Smooth muscle cell (in vitro differentiated cells): ENCODE measurements at regions not wholly inside any gene's neighbourhood (a gene's known extent, or its start where the extent isn't known, plus 50 kb on each side); places are given as distances from the start of the nearest gene placed in this dataset.

Source experiments
- DNase-seq: peaks from one replicate; lab custom pipeline; 2025; ENCODE audit not compliant: unreplicated experiment; lab: John Stamatoyannopoulos, UW
- H2AFZ ChIP-seq: fragments of 200-600 bp; sonication (generic); 2 replicates; pipeline ENCODE4 v1.6.0; 2016; ENCODE audit warnings: antibody characterized with exemption, low read depth, mild to moderate bottlenecking
- H3F3A ChIP-seq: fragments of 200-600 bp; sonication (generic); 2 replicates; pipeline ENCODE4 v1.6.0; 2017; ENCODE audit warnings: antibody characterized with exemption, low read depth
- H3K27ac ChIP-seq: fragments of 200-600 bp; sonication (generic); 2 replicates; pipeline ENCODE4 v1.5.1; 2016; ENCODE audit warnings: low read depth, mild to moderate bottlenecking
- H3K27me3 ChIP-seq: fragments of 200-600 bp; sonication (generic); 2 replicates; pipeline ENCODE4 v1.6.1; 2016; ENCODE audit warnings: low read depth, mild to moderate bottlenecking
- H3K36me3 ChIP-seq: fragments of 200-600 bp; sonication (generic); 2 replicates; pipeline ENCODE4 v1.5.1; 2016; ENCODE audit warnings: low read depth
- H3K4me1 ChIP-seq: fragments of 200-600 bp; sonication (generic); 2 replicates; pipeline ENCODE4 v1.5.1; 2016; ENCODE audit warnings: low read depth
- H3K4me2 ChIP-seq: fragments of 200-600 bp; sonication (generic); 2 replicates; pipeline ENCODE4 v1.6.0; 2016; ENCODE audit warnings: mild to moderate bottlenecking
- H3K4me3 ChIP-seq: fragments of 200-600 bp; sonication (generic); 2 replicates; pipeline ENCODE4 v1.5.1; 2016; ENCODE audit warnings: mild to moderate bottlenecking
- H3K79me2 ChIP-seq: fragments of 200-600 bp; sonication (generic); 2 replicates; pipeline ENCODE4 v1.6.0; 2016; ENCODE audit warnings: low read depth, mild to moderate bottlenecking
- H3K9ac ChIP-seq: fragments of 200-600 bp; sonication (generic); 2 replicates; pipeline ENCODE4 v1.6.0; 2016; ENCODE audit warnings: low read depth
- H3K9me3 ChIP-seq: fragments of 200-600 bp; sonication (generic); replicated peaks from 2 replicates; pipeline ENCODE4 v1.5.1; 2016; ENCODE audit warnings: low read depth
- H4K20me1 ChIP-seq: fragments of 200-600 bp; sonication (generic); 2 replicates; pipeline ENCODE4 v1.6.0; 2016; ENCODE audit warnings: low read depth
- whole genome bisulfite sequencing: methylation state at CpG from one replicate; pipeline ENCODE4 v1.1.7; 2016; ENCODE audit warnings: low lambda C conversion rate; 5-methylcytosine and 5-hydroxymethylcytosine counted together
- TF ChIP-seq, protein P1 (sequence below): fragments of 200-600 bp; sonication (generic); IDR thresholded peaks from 2 replicates; pipeline ENCODE4 v1.5.1; 2017; ENCODE audit warnings: borderline replicate concordance, mild to moderate bottlenecking, antibody characterized with exemption; ENCODE audit not compliant: insufficient read depth, poor library complexity, severe bottlenecking

- H3K4me2 ChIP-seq = no peak overlapping the region
- no peak for DNase-seq
- H3F3A ChIP-seq = no peaks in the 10 kb centered on the region
- no peak overlapping the region for H2AFZ ChIP-seq
- no peaks in the 10 kb centered on the region for H3K9me3 ChIP-seq
- no peaks in the 10 kb centered on the region for H3K36me3 ChIP-seq
- H3K27me3 ChIP-seq = no peaks in the 10 kb centered on the region
- TF ChIP-seq, protein P1, sequence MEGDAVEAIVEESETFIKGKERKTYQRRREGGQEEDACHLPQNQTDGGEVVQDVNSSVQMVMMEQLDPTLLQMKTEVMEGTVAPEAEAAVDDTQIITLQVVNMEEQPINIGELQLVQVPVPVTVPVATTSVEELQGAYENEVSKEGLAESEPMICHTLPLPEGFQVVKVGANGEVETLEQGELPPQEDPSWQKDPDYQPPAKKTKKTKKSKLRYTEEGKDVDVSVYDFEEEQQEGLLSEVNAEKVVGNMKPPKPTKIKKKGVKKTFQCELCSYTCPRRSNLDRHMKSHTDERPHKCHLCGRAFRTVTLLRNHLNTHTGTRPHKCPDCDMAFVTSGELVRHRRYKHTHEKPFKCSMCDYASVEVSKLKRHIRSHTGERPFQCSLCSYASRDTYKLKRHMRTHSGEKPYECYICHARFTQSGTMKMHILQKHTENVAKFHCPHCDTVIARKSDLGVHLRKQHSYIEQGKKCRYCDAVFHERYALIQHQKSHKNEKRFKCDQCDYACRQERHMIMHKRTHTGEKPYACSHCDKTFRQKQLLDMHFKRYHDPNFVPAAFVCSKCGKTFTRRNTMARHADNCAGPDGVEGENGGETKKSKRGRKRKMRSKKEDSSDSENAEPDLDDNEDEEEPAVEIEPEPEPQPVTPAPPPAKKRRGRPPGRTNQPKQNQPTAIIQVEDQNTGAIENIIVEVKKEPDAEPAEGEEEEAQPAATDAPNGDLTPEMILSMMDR = no peak
- H3K4me3 ChIP-seq = no peak overlapping the region
- H3K9ac ChIP-seq = no peak overlapping the region
- no peaks in the 10 kb centered on the region for H3K4me1 ChIP-seq
- 90% methylated on average over 1 of the region's 1 CpG for WGBS
- no peaks in the 10 kb centered on the region for H3K79me2 ChIP-seq
- H4K20me1 ChIP-seq = no peaks in the 10 kb centered on the region
- no peak overlapping the region for H3K27ac ChIP-seq
These were observed 83.2 kb upstream of the FBXL4 start for GRCh38 chr6:99030915-99031314.

DNA sequence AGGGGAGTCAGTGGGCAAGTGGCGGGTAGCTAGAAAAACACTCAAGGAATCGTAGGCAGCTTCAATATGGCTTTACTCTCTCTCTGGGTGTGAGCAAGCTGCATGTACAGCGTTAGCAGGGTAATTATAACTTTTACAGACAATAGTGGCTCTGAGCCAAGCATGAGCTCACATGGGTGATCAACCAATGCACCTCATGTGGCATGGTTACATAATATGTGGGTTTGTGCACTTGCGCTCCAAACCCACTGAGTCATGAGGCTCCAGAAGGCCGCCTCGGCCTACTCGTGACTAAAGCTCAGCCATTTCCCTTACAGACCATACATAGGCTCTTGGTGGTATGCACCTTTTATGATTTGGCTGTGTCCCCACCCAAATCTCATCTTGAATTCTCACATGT is 78.4 kb upstream of the FBXL4 start:
- no peaks in the 10 kb centered on the region for H4K20me1 ChIP-seq
- DNase-seq = no peak
- H3K4me1 ChIP-seq = no peaks in the 10 kb centered on the region
- TF ChIP-seq, protein P1 = no peak
- H3K36me3 ChIP-seq = no peaks in the 10 kb centered on the region
- H3K4me2 ChIP-seq = no peak overlapping the region
- no peak overlapping the region for H3K4me3 ChIP-seq
- no peaks in the 10 kb centered on the region for H3K9me3 ChIP-seq
- WGBS = 95% methylated on average over 7 of the region's 7 CpGs
- H3K9ac ChIP-seq = no peak overlapping the region
- H3F3A ChIP-seq = no peaks in the 10 kb centered on the region
- no peaks in the 10 kb centered on the region for H3K27me3 ChIP-seq
- no peak overlapping the region for H3K27ac ChIP-seq
- no peak overlapping the region for H2AFZ ChIP-seq
- no peaks in the 10 kb centered on the region for H3K79me2 ChIP-seq

DNA sequence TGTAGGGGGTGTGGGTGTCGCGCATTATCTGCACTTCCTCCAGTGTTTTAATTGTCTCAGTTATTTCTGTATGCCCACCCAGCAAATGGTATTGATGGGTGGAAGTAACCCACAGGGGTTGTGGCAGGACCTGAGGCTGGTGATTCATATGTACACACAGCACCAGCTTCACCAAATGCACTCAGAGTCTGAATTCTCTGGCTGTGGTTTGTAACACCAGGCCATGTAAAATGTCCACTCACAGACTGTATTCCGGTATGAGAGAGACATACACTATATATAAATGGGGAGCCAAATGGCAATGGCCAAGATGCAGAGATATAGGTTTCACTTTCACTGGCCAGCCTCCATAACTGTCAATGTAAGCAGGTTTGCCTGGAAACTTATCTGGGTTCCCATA is 76.3 kb upstream of the FBXL4 start:
- no peaks in the 10 kb centered on the region for H3K9me3 ChIP-seq
- H3K79me2 ChIP-seq = no peaks in the 10 kb centered on the region
- no peaks in the 10 kb centered on the region for H3K36me3 ChIP-seq
- 97% methylated on average over 3 of the region's 3 CpGs for WGBS
- DNase-seq = no peak
- no peak overlapping the region for H3K9ac ChIP-seq
- no peaks in the 10 kb centered on the region for H3K4me1 ChIP-seq
- no peak overlapping the region for H3K4me3 ChIP-seq
- H2AFZ ChIP-seq = no peak overlapping the region
- H3K27me3 ChIP-seq = no peaks in the 10 kb centered on the region
- no peaks in the 10 kb centered on the region for H4K20me1 ChIP-seq
- H3F3A ChIP-seq = no peaks in the 10 kb centered on the region
- H3K4me2 ChIP-seq = no peak overlapping the region
- TF ChIP-seq, protein P1 = no peak
- H3K27ac ChIP-seq = no peak overlapping the region

GRCh38 chr6:99022039-99022609 is 74.4 kb upstream of the FBXL4 start:
- H4K20me1 ChIP-seq = no peaks in the 10 kb centered on the region
- 90% methylated on average over 9 of the region's 9 CpGs for WGBS

More at GRCh38 chr6:99022039-99022609, 74.4 kb upstream of the FBXL4 start:
- H3K27ac ChIP-seq = no peak overlapping the region
- no peak overlapping the region for H2AFZ ChIP-seq
- H3K4me2 ChIP-seq = no peak overlapping the region
- no peaks in the 10 kb centered on the region for H3K36me3 ChIP-seq
- DNase-seq = no peak
- no peaks in the 10 kb centered on the region for H3F3A ChIP-seq
- TF ChIP-seq, protein P1 = no peak
- H3K4me1 ChIP-seq = no peaks in the 10 kb centered on the region
- H3K9me3 ChIP-seq = no peaks in the 10 kb centered on the region
- no peak overlapping the region for H3K4me3 ChIP-seq
- no peak overlapping the region for H3K9ac ChIP-seq
- H3K79me2 ChIP-seq = no peaks in the 10 kb centered on the region
- H3K27me3 ChIP-seq = no peaks in the 10 kb centered on the region
